Body of pancreas (tissue), 4 donors: ENCODE measurements at regions not wholly inside any gene's neighbourhood (a gene's known extent, or its start where the extent isn't known, plus 50 kb on each side); places are given as distances from the start of the nearest gene placed in this dataset.

ENCODE experiments used
- POLR2A ChIP-seq, 3 donors: fragments of 450-650 bp; IDR thresholded peaks; one replicate each; pipeline ENCODE4 v1.6.1; 2016; ENCODE audit warnings: antibody characterized with exemption in 3 of 3, mild to moderate bottlenecking in 2 of 3
- TF ChIP-seq, protein P1 (sequence below), 7 experiments: fragments of 450-650 bp in 4 of 7; fragments of 200-600 bp in 3 of 7; sonication (generic) in 3 of 7; IDR thresholded peaks; one replicate each; pipeline ENCODE4 v1.5.1; 2016 to 2019; ENCODE audit warnings: antibody characterized with exemption in 7 of 7

DNA sequence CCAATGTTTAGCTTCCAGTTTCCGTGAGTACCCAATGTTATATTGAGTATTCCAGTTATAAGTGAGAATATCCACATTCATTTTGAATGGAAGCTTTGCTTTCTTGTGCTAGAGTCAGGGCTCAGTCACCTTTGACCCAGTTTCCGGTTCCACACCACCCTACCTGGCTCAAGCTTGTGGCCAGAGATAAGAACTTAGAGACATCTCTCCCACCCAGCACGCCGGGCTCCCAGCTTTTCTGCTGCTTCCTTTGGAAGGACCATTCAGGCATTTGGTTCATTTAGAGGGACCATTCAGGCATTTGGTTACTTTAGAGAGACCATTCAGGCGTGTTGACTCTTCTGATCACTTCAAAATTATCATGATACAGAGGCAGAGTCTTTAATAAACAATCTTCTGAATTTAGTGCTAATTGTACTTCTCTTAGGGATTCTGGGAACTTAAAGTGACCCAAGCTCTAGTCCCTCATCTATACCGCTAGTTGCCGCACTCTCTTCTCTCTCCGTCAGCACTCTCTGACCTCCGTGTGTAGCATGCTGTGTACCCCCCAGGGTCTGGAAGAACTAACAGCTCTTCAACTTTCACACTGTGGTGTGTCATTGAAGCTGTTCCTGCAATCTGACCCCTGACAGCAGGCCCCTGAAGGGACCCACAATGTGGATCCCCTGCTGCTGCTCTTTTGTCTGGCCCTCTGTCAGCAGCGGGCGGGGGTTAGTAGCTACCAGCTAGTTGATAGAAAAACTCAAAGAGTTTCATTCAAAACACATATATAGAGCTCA, 943.1 kb downstream of the ARAP2 start:
- TF ChIP-seq, protein P1, sequence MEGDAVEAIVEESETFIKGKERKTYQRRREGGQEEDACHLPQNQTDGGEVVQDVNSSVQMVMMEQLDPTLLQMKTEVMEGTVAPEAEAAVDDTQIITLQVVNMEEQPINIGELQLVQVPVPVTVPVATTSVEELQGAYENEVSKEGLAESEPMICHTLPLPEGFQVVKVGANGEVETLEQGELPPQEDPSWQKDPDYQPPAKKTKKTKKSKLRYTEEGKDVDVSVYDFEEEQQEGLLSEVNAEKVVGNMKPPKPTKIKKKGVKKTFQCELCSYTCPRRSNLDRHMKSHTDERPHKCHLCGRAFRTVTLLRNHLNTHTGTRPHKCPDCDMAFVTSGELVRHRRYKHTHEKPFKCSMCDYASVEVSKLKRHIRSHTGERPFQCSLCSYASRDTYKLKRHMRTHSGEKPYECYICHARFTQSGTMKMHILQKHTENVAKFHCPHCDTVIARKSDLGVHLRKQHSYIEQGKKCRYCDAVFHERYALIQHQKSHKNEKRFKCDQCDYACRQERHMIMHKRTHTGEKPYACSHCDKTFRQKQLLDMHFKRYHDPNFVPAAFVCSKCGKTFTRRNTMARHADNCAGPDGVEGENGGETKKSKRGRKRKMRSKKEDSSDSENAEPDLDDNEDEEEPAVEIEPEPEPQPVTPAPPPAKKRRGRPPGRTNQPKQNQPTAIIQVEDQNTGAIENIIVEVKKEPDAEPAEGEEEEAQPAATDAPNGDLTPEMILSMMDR (IDR thresholded peaks at IDR 0.05): no peak
- no peak for TF ChIP-seq POLR2A (IDR thresholded peaks at IDR 0.05)
